BLaER1 treated with 17β-estradiol and CSF1 and Interleukin-3, amounts not matched to agents 10 nM and 100 nM (cell line): ENCODE measurements at regions not wholly inside any gene's neighbourhood (a gene's known extent, or its start where the extent isn't known, plus 50 kb on each side); places are given as distances from the start of the nearest gene placed in this dataset.

Experiments used
- H3K27ac ChIP-seq, 11 experiments: shearing (Covaris generic); formaldehyde crosslinking; 2 replicates each; pipeline ENCODE4 v1.8.1; 2022
- H3K27me3 ChIP-seq, 11 experiments: shearing (Covaris generic); formaldehyde crosslinking; 2 replicates each; pipeline ENCODE4 v1.8.1; 2022
- H3K36me3 ChIP-seq, 11 experiments: shearing (Covaris generic); formaldehyde crosslinking; 2 replicates each; pipeline ENCODE4 v1.8.1; 2022
- H3K4me1 ChIP-seq, 10 experiments: shearing (Covaris generic); formaldehyde crosslinking; 2 replicates each; pipeline ENCODE4 v1.8.1; 2022
- H3K4me2 ChIP-seq, 11 experiments: shearing (Covaris generic); formaldehyde crosslinking; 2 replicates each; pipeline ENCODE4 v1.8.1; 2022
- H3K4me3 ChIP-seq, 10 experiments: shearing (Covaris generic); formaldehyde crosslinking; 2 replicates each; pipeline ENCODE4 v1.8.1; 2022
- H3K9ac ChIP-seq, 11 experiments: shearing (Covaris generic); formaldehyde crosslinking; 2 replicates each; pipeline ENCODE4 v1.8.1; 2022
- H3K9me3 ChIP-seq, 11 experiments: shearing (Covaris generic); formaldehyde crosslinking; replicated peaks in 1 of 11; 2 replicates each; pipeline ENCODE4 v1.8.1; 2022
- H4K20me1 ChIP-seq, 11 experiments: shearing (Covaris generic); formaldehyde crosslinking; 2 replicates each; pipeline ENCODE4 v1.8.1; 2022
- Cebpa-rat ChIP-seq, 11 experiments: shearing (Covaris generic); IDR thresholded peaks; 2 replicates each; pipeline ENCODE4 v1.8.1; 2022

GRCh38 chr12:19639781-19640415, 200.6 kb downstream of the AEBP2 start:
- TF ChIP-seq Cebpa-rat (IDR thresholded peaks at IDR 0.05): no peak
- Histone ChIP-seq H3K4me3 (no peak overlapping the region), H3K4me2 (no peak overlapping the region), H4K20me1 (no peaks in the 10 kb centered on the region), H3K27ac (no peak overlapping the region), H3K36me3 (no peaks in the 10 kb centered on the region), H3K9ac (no peak overlapping the region), H3K9me3 (no peaks in the 10 kb centered on the region), H3K27me3 (no peaks in the 10 kb centered on the region), H3K4me1 (no peaks in the 10 kb centered on the region)

- Histone ChIP-seq H3K36me3 (no peaks in the 10 kb centered on the region), H3K27ac (no peak overlapping the region)
These were observed 202.2 kb downstream of the AEBP2 start for GRCh38 chr12:19641235-19642080.

GRCh38 chr12:19642345-19642744, 203.1 kb downstream of the AEBP2 start:
- no peak for TF ChIP-seq Cebpa-rat (IDR thresholded peaks at IDR 0.05)
- no peaks in the 10 kb centered on the region for H3K36me3 ChIP-seq

More at GRCh38 chr12:19641235-19642080, 202.2 kb downstream of the AEBP2 start:
- Histone ChIP-seq H3K27me3 (no peaks in the 10 kb centered on the region), H3K4me3 (no peak overlapping the region), H3K9me3 (peaks cover 5 to 12% (median 7%) of the 10 kb centered on the region in 11 experiments; a peak in 21 of 22 replicates), H3K9ac (no peak overlapping the region), H4K20me1 (no peaks in the 10 kb centered on the region), H3K4me2 (no peak overlapping the region), H3K4me1 (no peaks in the 10 kb centered on the region)
- TF ChIP-seq Cebpa-rat (IDR thresholded peaks at IDR 0.05): no peak

GRCh38 chr12:19643635-19644034, 204.3 kb downstream of the AEBP2 start:
- Histone ChIP-seq H3K9me3 (peaks cover 9 to 23% (median 12%) of the 10 kb centered on the region in 11 experiments; a peak in 21 of 22 replicates), H3K4me2 (no peak overlapping the region), H3K27me3 (no peaks in the 10 kb centered on the region), H4K20me1 (no peaks in the 10 kb centered on the region), H3K4me1 (no peaks in the 10 kb centered on the region), H3K4me3 (no peak overlapping the region), H3K9ac (no peak overlapping the region), H3K27ac (no peak overlapping the region), H3K36me3 (no peaks in the 10 kb centered on the region)
- no peak for TF ChIP-seq Cebpa-rat (IDR thresholded peaks at IDR 0.05)

More at GRCh38 chr12:19642345-19642744, 203.1 kb downstream of the AEBP2 start:
- H3K9me3 ChIP-seq: peaks cover 9 to 19% (median 12%) of the 10 kb centered on the region in 11 experiments; a peak in 21 of 22 replicates
- H3K4me1 ChIP-seq: no peaks in the 10 kb centered on the region
- H3K4me3 ChIP-seq: no peak overlapping the region
- no peaks in the 10 kb centered on the region for H3K27me3 ChIP-seq
- H3K27ac ChIP-seq: no peak overlapping the region
- H4K20me1 ChIP-seq: no peaks in the 10 kb centered on the region
- H3K4me2 ChIP-seq: no peak overlapping the region
- H3K9ac ChIP-seq: no peak overlapping the region

GRCh38 chr12:19644571-19644970, 205.3 kb downstream of the AEBP2 start:
- no peak overlapping the region for H3K27ac ChIP-seq
- TF ChIP-seq Cebpa-rat (IDR thresholded peaks at IDR 0.05): no peak
- H3K9ac ChIP-seq: no peak overlapping the region
- no peak overlapping the region for H3K4me3 ChIP-seq
- H3K9me3 ChIP-seq: peaks cover 9 to 23% (median 12%) of the 10 kb centered on the region in 11 experiments; a peak in 21 of 22 replicates
- no peaks in the 10 kb centered on the region for H3K36me3 ChIP-seq
- no peaks in the 10 kb centered on the region for H3K4me1 ChIP-seq
- H3K4me2 ChIP-seq: no peak overlapping the region
- H3K27me3 ChIP-seq: no peaks in the 10 kb centered on the region
- no peaks in the 10 kb centered on the region for H4K20me1 ChIP-seq

GRCh38 chr12:19645823-19646222, 206.5 kb downstream of the AEBP2 start:
- H3K27me3 ChIP-seq: no peaks in the 10 kb centered on the region

GRCh38 chr12:19646599-19646998, 207.3 kb downstream of the AEBP2 start:
- Histone ChIP-seq H3K9me3 (peaks cover 9 to 23% (median 12%) of the 10 kb centered on the region in 11 experiments; a peak in 21 of 22 replicates), H3K27ac (no peak overlapping the region), H3K4me3 (no peak overlapping the region), H3K27me3 (no peaks in the 10 kb centered on the region), H3K4me2 (no peak overlapping the region), H3K4me1 (no peaks in the 10 kb centered on the region), H4K20me1 (no peaks in the 10 kb centered on the region), H3K36me3 (no peaks in the 10 kb centered on the region), H3K9ac (no peak overlapping the region)
- TF ChIP-seq Cebpa-rat (IDR thresholded peaks at IDR 0.05): no peak

More at GRCh38 chr12:19645823-19646222, 206.5 kb downstream of the AEBP2 start:
- Histone ChIP-seq H3K4me2 (no peak overlapping the region), H3K36me3 (no peaks in the 10 kb centered on the region), H3K4me1 (no peaks in the 10 kb centered on the region), H3K27ac (no peak overlapping the region), H4K20me1 (no peaks in the 10 kb centered on the region), H3K9ac (no peak overlapping the region), H3K4me3 (no peak overlapping the region), H3K9me3 (peaks cover 9 to 23% (median 12%) of the 10 kb centered on the region in 11 experiments; a peak in 21 of 22 replicates)
- TF ChIP-seq Cebpa-rat (IDR thresholded peaks at IDR 0.05): no peak

GRCh38 chr12:19647806-19648556, 208.7 kb downstream of the AEBP2 start:
- peaks cover 9 to 23% (median 12%) of the 10 kb centered on the region in 11 experiments; a peak in 21 of 22 replicates for H3K9me3 ChIP-seq
- no peak overlapping the region for H3K4me3 ChIP-seq
- H3K4me2 ChIP-seq: no peak overlapping the region
- H3K4me1 ChIP-seq: peaks cover 0 to 4% (median 0%) of the 10 kb centered on the region in 10 experiments; a peak in 1 of 20 replicates
- H3K9ac ChIP-seq: no peak overlapping the region
- no peak for TF ChIP-seq Cebpa-rat (IDR thresholded peaks at IDR 0.05)
- H3K27me3 ChIP-seq: no peaks in the 10 kb centered on the region
- no peaks in the 10 kb centered on the region for H3K36me3 ChIP-seq
- H3K27ac ChIP-seq: no peak overlapping the region
- no peaks in the 10 kb centered on the region for H4K20me1 ChIP-seq

GRCh38 chr12:19648591-19648990, 209.3 kb downstream of the AEBP2 start:
- no peak overlapping the region for H3K27ac ChIP-seq
- no peak for TF ChIP-seq Cebpa-rat (IDR thresholded peaks at IDR 0.05)
- H3K9ac ChIP-seq: no peak overlapping the region
- no peak overlapping the region for H3K4me2 ChIP-seq
- peaks cover 0 to 9% (median 0%) of the 10 kb centered on the region in 10 experiments; a peak in 1 of 20 replicates for H3K4me1 ChIP-seq
- no peaks in the 10 kb centered on the region for H3K36me3 ChIP-seq
- peaks cover 9 to 23% (median 12%) of the 10 kb centered on the region in 11 experiments; a peak in 21 of 22 replicates for H3K9me3 ChIP-seq
- no peak overlapping the region for H3K4me3 ChIP-seq
- H3K27me3 ChIP-seq: no peaks in the 10 kb centered on the region
- no peaks in the 10 kb centered on the region for H4K20me1 ChIP-seq
